Ammon's horn (tissue), 1 donor: ENCODE measurements at regions not wholly inside any gene's neighbourhood (a gene's known extent, or its start where the extent isn't known, plus 50 kb on each side); places are given as distances from the start of the nearest gene placed in this dataset.

ENCODE experiments used
- DNase-seq: peaks from one replicate; pipeline ENCODE4 v3.0.0-alpha.2; 2016; ENCODE audit warnings: low spot score

GRCh38 chr12:118694128-118694775, 287.1 kb upstream of the SRRM4 start:
- DNase-seq: no peak

- DNase-seq: no peak
These were observed 276.7 kb upstream of the SRRM4 start for GRCh38 chr12:118704527-118705241.

GRCh38 chr12:118706437-118706836, 274.9 kb upstream of the SRRM4 start:
- no peak for DNase-seq

- DNase-seq: peak; percentile 44
These were observed 271.4 kb upstream of the SRRM4 start for GRCh38 chr12:118709946-118710345.

GRCh38 chr12:118711185-118711584, 270.2 kb upstream of the SRRM4 start:
- DNase-seq: no peak

GRCh38 chr12:118714051-118714460, 267.3 kb upstream of the SRRM4 start:
- peak; percentile 76 for DNase-seq

GRCh38 chr12:118714500-118714899, 266.8 kb upstream of the SRRM4 start:
- DNase-seq: no peak

GRCh38 chr12:118715647-118716046, 265.7 kb upstream of the SRRM4 start:
- DNase-seq: no peak

- no peak for DNase-seq
These were observed 254.0 kb upstream of the SRRM4 start for GRCh38 chr12:118727196-118727978.

- DNase-seq: no peak
These were observed 253.4 kb upstream of the SRRM4 start for GRCh38 chr12:118727979-118728366.

- DNase-seq: no peak
These were observed 247.1 kb upstream of the SRRM4 start for GRCh38 chr12:118734266-118734665.

GRCh38 chr12:118737985-118738540, 243.3 kb upstream of the SRRM4 start:
- no peak for DNase-seq

GRCh38 chr12:118741194-118741593, 240.1 kb upstream of the SRRM4 start:
- DNase-seq: peak; percentile 63

GRCh38 chr12:118742431-118742830, 238.9 kb upstream of the SRRM4 start:
- DNase-seq: no peak

- no peak for DNase-seq
These were observed 237.2 kb upstream of the SRRM4 start for GRCh38 chr12:118743896-118744700.

- DNase-seq: no peak
These were observed 235.2 kb upstream of the SRRM4 start for GRCh38 chr12:118746176-118746575.

- DNase-seq: no peak
These were observed 234.4 kb upstream of the SRRM4 start for GRCh38 chr12:118746960-118747359.

GRCh38 chr12:118747771-118748170, 233.6 kb upstream of the SRRM4 start:
- DNase-seq: no peak

GRCh38 chr12:118748478-118749380, 232.6 kb upstream of the SRRM4 start:
- DNase-seq: no peak

- no peak for DNase-seq
These were observed 231.7 kb upstream of the SRRM4 start for GRCh38 chr12:118749646-118750045.

GRCh38 chr12:118750666-118751065, 230.7 kb upstream of the SRRM4 start:
- DNase-seq: no peak
